ENCODE measurements at regions not wholly inside any gene's neighbourhood (a gene's known extent, or its start where the extent isn't known, plus 50 kb on each side); places are given as distances from the start of the nearest gene placed in this dataset.

DNA sequence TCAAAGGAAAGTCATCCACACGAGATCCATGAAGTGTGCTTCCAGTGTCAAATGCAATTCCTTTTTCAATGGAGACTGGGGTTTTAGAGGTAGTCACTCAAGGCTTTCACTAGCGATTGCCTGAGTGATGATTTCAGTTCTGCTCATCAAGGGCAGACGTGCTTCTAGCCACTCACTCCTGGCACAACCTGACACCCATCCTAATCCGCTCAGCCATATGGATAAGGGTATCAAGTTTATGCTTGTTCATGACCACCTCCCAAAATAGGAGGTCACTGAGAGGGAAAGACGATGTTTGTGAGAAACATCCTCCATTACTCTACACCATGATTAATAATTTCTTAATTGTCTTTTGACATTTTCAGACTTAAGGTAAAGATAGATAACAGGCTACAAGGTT lies 91.3 kb upstream of the HEY2 start:
- TF ChIP-seq YY1 (IDR thresholded peaks at IDR 0.05; ENCODE audit: insufficient read depth, insufficient read length) (no peak), SUZ12 (IDR thresholded peaks at IDR 0.05; ENCODE audit: extremely low read depth, insufficient read depth, insufficient read length) (no peak)

Measured in NT2/D1 (cell line).